ENCODE measurements at regions not wholly inside any gene's neighbourhood (a gene's known extent, or its start where the extent isn't known, plus 50 kb on each side); places are given as distances from the start of the nearest gene placed in this dataset.

GRCh38 chr18:77668219-77668618 is 418.6 kb downstream of the GALR1 start:
- DNase-seq = no peak

GRCh38 chr18:77669331-77669730 is 419.7 kb downstream of the GALR1 start:
- DNase-seq = no peak

DNA sequence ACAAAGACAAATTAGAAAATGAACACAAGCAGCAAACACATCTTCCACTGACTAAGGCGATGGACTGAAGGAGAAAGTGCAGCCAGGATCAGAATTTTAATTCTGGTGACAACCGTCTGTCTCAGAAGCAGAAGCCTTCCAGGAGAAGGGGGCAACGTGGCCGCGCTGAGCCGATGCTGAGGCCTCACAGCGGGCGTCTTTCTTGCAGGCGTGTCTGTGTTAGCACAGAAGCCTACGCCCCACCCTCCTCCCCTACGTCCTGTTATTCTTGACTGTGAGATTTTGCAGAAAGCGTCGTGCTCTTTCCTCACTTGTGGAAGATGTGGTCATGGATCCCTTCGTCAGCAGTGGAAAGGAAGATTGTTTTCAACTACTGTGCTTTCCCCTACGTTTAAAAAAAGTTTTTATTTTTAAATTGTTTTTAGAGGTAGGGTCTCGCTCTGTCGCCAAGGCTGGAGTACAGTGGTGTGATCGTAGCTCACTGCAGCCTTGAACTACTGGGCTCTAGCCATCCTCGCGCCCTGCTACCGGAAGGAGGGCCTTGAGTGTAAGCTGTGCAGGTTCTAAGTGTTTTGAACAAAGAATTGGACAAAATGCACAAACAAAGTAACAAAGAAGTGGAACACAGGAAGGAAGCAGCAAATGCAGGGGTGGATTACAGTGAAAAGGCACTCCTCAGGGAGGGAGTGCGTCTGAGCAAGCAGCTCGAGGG is 422.0 kb downstream of the GALR1 start:
- DNase-seq = no peak

DNA sequence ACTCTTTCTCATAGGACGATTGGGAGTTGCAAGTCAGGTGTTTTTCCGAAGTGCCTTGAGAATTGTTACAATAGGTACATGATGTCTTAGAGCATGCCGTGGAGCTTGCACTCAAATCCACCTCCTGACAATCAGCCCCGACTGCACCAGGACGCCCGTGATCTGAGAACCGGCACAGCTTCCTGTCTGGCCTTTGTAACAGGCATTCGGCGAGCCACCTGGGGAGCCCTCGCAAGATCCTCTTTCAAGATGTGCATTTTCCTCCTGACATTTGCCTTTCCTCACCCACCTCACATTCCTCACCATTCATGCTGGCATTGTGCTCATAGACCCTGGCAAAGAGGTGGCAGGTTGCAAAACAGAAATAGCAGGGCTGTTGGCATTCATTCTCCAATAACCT is 427.3 kb downstream of the GALR1 start:
- DNase-seq = no peak

GRCh38 chr18:77677536-77677935 is 427.9 kb downstream of the GALR1 start:
- no peak for DNase-seq

DNA sequence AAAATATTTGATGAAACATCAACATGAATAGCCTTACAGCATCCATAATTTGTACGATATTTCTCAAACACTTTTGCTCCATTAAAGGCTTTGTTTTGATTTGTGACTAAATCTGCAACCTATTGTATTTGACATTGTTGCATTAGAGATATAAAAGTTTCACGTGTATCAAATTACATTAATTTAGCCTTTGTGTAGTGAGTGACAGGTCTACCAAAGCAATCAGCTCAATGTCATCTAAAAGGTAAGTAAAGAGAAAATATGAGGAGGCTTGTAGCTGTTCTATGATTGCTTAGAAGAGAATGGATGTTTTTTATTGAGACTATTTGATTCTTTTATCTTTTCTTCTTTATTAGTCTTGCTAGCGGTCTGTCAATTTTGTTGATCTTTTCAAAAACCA is 430.2 kb downstream of the GALR1 start:
- no peak for DNase-seq

- no peak for DNase-seq
Measured at GRCh38 chr18:77700051-77700450, 450.4 kb downstream of the GALR1 start.

- no peak for DNase-seq
Measured at GRCh38 chr18:77701977-77702376, 452.3 kb downstream of the GALR1 start.

GRCh38 chr18:77702686-77703085 is 453.0 kb downstream of the GALR1 start:
- DNase-seq = peak; percentile 1

DNA sequence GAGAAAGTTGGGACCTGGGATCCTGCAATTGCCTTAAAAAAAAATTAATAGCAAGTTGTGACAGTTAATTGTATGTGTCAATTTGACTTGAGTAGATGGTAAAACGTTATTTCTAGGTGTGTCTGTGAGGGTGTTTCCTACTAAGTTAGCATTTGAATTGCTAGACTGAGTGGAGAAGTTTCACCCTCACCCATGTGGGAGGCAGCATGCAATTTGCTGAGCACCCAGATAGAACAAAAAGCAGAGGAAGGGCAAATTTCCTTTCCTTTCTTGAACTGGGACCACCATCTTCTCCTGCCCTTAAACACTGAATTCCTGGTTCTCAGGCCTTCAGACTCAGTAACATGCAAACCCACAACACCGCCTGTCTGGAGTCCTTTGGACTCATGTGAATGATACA is 455.7 kb downstream of the GALR1 start:
- DNase-seq = no peak

DNA sequence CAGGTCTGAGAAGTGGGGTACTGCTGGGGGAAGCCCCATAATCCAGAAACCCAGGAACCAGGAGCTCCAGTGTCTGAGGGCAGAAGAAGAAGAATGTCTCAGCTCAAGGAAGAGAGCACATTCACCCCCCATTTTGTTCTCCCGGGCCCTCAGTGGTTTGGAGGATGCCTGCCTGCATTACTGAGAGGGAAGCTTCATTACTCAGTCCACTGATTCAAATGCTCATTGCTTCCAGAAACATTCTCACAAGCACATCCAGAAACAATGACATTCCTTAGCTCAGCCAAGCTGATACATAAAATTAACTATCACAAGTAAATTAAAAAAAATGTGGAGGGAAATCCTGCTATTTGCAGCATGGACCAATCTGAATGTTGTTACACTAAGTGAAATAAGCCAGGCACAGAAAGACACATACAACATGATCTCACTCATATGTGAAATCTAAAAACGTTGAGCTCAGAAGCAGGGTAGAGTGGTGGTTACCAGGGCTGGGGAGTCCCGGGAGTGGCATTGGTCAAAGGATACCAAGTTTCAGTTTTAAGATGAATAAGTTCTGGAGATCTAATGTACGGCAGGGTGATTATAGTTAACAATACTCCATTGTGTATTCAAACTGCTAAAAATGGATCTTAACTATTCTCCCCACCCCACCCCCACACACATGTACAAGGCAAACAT is 459.3 kb downstream of the GALR1 start:
- DNase-seq = peak; percentile 23

DNA sequence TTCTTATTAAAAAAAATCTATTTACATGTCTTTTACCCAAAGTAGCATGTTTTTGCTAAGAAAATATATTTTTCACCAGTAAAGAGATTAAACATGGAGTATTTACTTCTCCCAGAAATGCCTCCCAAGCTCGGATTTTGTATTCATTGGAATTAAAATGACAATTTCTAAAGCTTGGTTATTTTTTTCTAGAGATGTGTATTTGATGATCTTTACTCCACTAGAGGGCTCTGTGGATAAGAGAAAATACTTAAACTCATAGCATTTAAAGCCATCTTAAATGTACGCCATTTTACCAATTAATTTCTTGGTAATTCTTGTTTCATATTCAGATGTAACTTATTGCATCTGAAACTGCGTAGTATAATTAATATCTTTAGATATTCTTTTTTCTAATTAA is 461.4 kb downstream of the GALR1 start:
- DNase-seq = no peak

DNA sequence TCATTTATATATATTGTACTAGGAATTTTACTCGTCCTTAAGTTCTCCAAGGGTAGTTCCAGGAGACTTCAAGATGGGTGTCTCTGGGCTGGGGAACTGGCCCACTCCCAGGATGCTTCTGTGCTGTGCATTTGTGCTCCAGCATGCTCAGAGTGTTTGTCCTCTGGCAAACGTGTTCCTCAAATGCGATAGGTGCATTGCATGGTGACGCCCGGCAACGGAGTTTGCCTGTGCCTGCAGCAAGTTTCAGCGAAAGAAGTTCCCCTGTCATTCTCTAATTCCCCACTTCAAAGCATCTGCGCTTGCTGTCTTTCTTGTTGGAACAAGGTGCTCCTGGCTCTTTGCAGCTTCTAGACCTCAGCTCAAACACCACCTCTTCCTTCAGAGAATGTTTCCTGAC is 465.1 kb downstream of the GALR1 start:
- DNase-seq = no peak

GRCh38 chr18:77716282-77716681 is 466.6 kb downstream of the GALR1 start:
- DNase-seq = no peak

GRCh38 chr18:77733292-77733903 is 483.8 kb downstream of the GALR1 start:
- DNase-seq = no peak

DNA sequence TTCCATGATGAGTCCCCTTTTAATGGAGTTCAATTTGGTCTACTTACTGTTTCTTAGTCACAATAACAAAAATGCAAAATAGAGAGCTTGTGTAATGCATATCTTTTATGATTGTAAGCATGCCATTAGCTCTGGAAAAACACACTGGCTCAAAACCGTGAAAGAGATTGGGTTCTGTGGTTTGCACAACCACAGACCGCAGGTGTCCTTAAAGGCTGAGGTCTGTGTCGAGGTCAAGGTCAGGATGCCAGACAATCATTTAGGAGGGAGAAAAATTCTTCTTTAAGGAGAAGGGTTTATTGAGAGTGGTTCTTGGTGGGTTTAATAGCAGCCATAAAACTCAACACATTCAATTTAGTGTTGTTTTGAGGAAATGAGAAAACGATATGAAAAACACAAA is 487.2 kb downstream of the GALR1 start:
- DNase-seq = no peak

DNA sequence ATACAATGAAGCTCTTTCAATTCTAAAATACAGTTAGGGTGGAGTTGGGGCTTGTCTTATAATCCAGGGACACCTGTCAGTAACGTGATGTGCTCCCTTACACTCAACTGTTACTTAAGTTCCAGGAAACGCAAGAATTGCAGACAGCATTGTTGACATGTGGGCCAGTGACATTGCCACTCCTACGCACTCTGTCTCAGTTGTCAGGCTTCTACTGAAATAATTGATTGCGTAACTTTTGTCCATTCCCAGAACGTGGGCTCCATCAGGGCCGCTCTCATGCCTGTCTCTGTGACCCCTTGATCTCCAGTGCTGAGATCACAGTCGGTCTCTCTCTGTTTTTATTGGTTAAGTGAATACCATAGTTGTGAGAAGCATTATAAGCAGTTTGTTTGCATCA is 487.8 kb downstream of the GALR1 start:
- DNase-seq = no peak

GRCh38 chr18:77749089-77749488 is 499.4 kb downstream of the GALR1 start:
- no peak for DNase-seq

DNA sequence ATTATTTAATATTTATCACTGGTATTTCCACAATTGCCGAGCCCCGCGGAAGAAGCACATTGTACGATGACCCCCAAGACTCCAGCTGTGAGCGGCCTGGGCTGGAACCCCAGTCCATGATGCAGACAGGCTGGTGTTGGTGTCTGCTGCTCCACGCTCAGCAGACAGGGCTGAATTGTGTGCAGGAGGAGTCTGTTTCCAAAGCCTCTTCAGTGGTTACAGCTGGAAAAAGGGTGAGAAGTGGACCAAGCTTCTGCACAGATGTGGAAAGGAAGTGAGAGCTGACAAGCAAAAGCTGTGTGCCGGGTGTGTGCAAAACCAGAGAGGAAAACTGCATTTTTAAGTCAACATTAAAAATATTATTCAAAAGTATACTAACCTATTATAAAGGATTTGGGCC is 500.4 kb downstream of the GALR1 start:
- no peak for DNase-seq

- DNase-seq = no peak
Measured at GRCh38 chr18:77754475-77755044, 504.9 kb downstream of the GALR1 start.

- DNase-seq = no peak
Measured at GRCh38 chr18:77755187-77755586, 505.5 kb downstream of the GALR1 start.

- no peak for DNase-seq
Measured at GRCh38 chr18:77761332-77761731, 511.7 kb downstream of the GALR1 start.

- DNase-seq = no peak
Measured at GRCh38 chr18:77762014-77762413, 512.4 kb downstream of the GALR1 start.

- no peak for DNase-seq
Measured at GRCh38 chr18:77762642-77763041, 513.0 kb downstream of the GALR1 start.
